NCI-H1436 (cell line): ENCODE measurements at regions not wholly inside any gene's neighbourhood (a gene's known extent, or its start where the extent isn't known, plus 50 kb on each side); places are given as distances from the start of the nearest gene placed in this dataset.
"Not testable (repeated sequence)": the region's sequence is repeated elsewhere in the genome, so short reads cannot be mapped to it uniquely, and the experiment has no call there.

Experiments
- DNase-seq: peaks from one replicate; lab custom pipeline; 2025; lab: John Stamatoyannopoulos, UW

GRCh38 chr5:40347981-40348725 lies 331.6 kb upstream of the PTGER4 start:
- DNase-seq = no peak

- no peak for DNase-seq
Measured at GRCh38 chr5:40346901-40347300, 332.8 kb upstream of the PTGER4 start.

- DNase-seq = not testable (repeated sequence)
Measured at GRCh38 chr5:40338434-40338833, 341.3 kb upstream of the PTGER4 start.

- DNase-seq = no peak
Measured at GRCh38 chr5:40334242-40334635, 345.5 kb upstream of the PTGER4 start.

GRCh38 chr5:40333459-40334241 lies 346.1 kb upstream of the PTGER4 start:
- DNase-seq = no peak

- DNase-seq = no peak
Measured at GRCh38 chr5:40332970-40333369, 346.7 kb upstream of the PTGER4 start.

- no peak for DNase-seq
Measured at GRCh38 chr5:40331616-40332015, 348.1 kb upstream of the PTGER4 start.

GRCh38 chr5:40321514-40321913 lies 358.2 kb upstream of the PTGER4 start:
- DNase-seq = no peak

GRCh38 chr5:40318395-40318794 lies 361.3 kb upstream of the PTGER4 start:
- no peak for DNase-seq

- DNase-seq = no peak
Measured at GRCh38 chr5:40317023-40317422, 362.7 kb upstream of the PTGER4 start.

GRCh38 chr5:40315126-40315525 lies 364.6 kb upstream of the PTGER4 start:
- DNase-seq = no peak

GRCh38 chr5:40314275-40314674 lies 365.4 kb upstream of the PTGER4 start:
- DNase-seq = no peak

- no peak for DNase-seq
Measured at GRCh38 chr5:40312205-40312604, 367.5 kb upstream of the PTGER4 start.

- no peak for DNase-seq
Measured at GRCh38 chr5:40309851-40310250, 369.9 kb upstream of the PTGER4 start.

GRCh38 chr5:40308867-40309266 lies 370.8 kb upstream of the PTGER4 start:
- DNase-seq = no peak

- DNase-seq = no peak
Measured at GRCh38 chr5:40307920-40308319, 371.8 kb upstream of the PTGER4 start.

- DNase-seq = no peak
Measured at GRCh38 chr5:40306869-40307487, 372.7 kb upstream of the PTGER4 start.

GRCh38 chr5:40292006-40292405 lies 387.7 kb upstream of the PTGER4 start:
- DNase-seq = no peak

- no peak for DNase-seq
Measured at GRCh38 chr5:40291338-40291737, 388.4 kb upstream of the PTGER4 start.

- no peak for DNase-seq
Measured at GRCh38 chr5:40288800-40289485, 390.8 kb upstream of the PTGER4 start.

GRCh38 chr5:40284863-40285262 lies 394.9 kb upstream of the PTGER4 start:
- no peak for DNase-seq

GRCh38 chr5:40278881-40279280 lies 400.8 kb upstream of the PTGER4 start:
- DNase-seq = no peak
